Activated T-cell treated with anti-CD3 and anti-CD28 coated beads, Interleukin-2, amount 50 U/mL, for 24 hours (primary cell): ENCODE measurements at regions not wholly inside any gene's neighbourhood (a gene's known extent, or its start where the extent isn't known, plus 50 kb on each side); places are given as distances from the start of the nearest gene placed in this dataset.
"Not testable (repeated sequence)": the region's sequence is repeated elsewhere in the genome, so short reads cannot be mapped to it uniquely, and the experiment has no call there.

ENCODE experiments used
- DNase-seq: peaks from one replicate; pipeline ENCODE4 v3.0.0-alpha.2; 2020
- H3K27ac Mint-ChIP-seq: 2 replicates; pipeline ENCODE4 v1.8.0; 2020; ENCODE audit warnings: mild to moderate bottlenecking, mixed read lengths
- H3K27me3 Mint-ChIP-seq: 2 replicates; pipeline ENCODE4 v1.8.0; 2020; ENCODE audit warnings: mixed read lengths
- H3K36me3 Mint-ChIP-seq: 2 replicates; pipeline ENCODE4 v1.8.0; 2020; ENCODE audit warnings: low read depth, mixed read lengths
- H3K4me1 Mint-ChIP-seq: 2 replicates; pipeline ENCODE4 v1.8.0; 2020; ENCODE audit warnings: low read depth, mixed read lengths
- H3K4me3 Mint-ChIP-seq: 2 replicates; pipeline ENCODE4 v1.8.0; 2020; ENCODE audit warnings: mild to moderate bottlenecking, moderate library complexity, mixed read lengths
- H3K9me3 Mint-ChIP-seq: 2 replicates; pipeline ENCODE4 v1.8.0; 2020; ENCODE audit warnings: mixed read lengths

GRCh38 chr5:130536691-130537090, 628.4 kb downstream of the HINT1 start:
- DNase-seq: no peak
- no peak overlapping the region for H3K27ac Mint-ChIP-seq
- H3K9me3 Mint-ChIP-seq: no peaks in the 10 kb centered on the region
- no peaks in the 10 kb centered on the region for H3K36me3 Mint-ChIP-seq
- no peak overlapping the region for H3K4me3 Mint-ChIP-seq
- no peaks in the 10 kb centered on the region for H3K27me3 Mint-ChIP-seq
- H3K4me1 Mint-ChIP-seq: no peaks in the 10 kb centered on the region

- DNase-seq: no peak
- Mint-ChIP-seq H3K4me3 (no peak overlapping the region), H3K4me1 (no peaks in the 10 kb centered on the region), H3K9me3 (no peaks in the 10 kb centered on the region), H3K36me3 (no peaks in the 10 kb centered on the region), H3K27ac (no peak overlapping the region), H3K27me3 (no peaks in the 10 kb centered on the region)
These were observed 628.5 kb downstream of the CHSY3 start for GRCh38 chr5:130532786-130533185.

- H3K36me3 Mint-ChIP-seq: no peaks in the 10 kb centered on the region
- H3K4me3 Mint-ChIP-seq: no peak overlapping the region
- no peak overlapping the region for H3K27ac Mint-ChIP-seq
- DNase-seq: no peak
- no peaks in the 10 kb centered on the region for H3K9me3 Mint-ChIP-seq
- H3K27me3 Mint-ChIP-seq: no peaks in the 10 kb centered on the region
- H3K4me1 Mint-ChIP-seq: no peaks in the 10 kb centered on the region
These were observed 625.5 kb downstream of the CHSY3 start for GRCh38 chr5:130529511-130530485.

- Mint-ChIP-seq H3K4me3 (no peak overlapping the region), H3K27me3 (no peaks in the 10 kb centered on the region), H3K4me1 (no peaks in the 10 kb centered on the region), H3K9me3 (no peaks in the 10 kb centered on the region), H3K36me3 (no peaks in the 10 kb centered on the region), H3K27ac (no peak overlapping the region)
- no peak for DNase-seq
These were observed 624.8 kb downstream of the CHSY3 start for GRCh38 chr5:130529111-130529510.

- no peak overlapping the region for H3K27ac Mint-ChIP-seq
- H3K36me3 Mint-ChIP-seq: no peaks in the 10 kb centered on the region
- no peak for DNase-seq
- H3K27me3 Mint-ChIP-seq: no peaks in the 10 kb centered on the region
- no peaks in the 10 kb centered on the region for H3K4me1 Mint-ChIP-seq
- no peaks in the 10 kb centered on the region for H3K9me3 Mint-ChIP-seq
- H3K4me3 Mint-ChIP-seq: no peak overlapping the region
These were observed 624.2 kb downstream of the CHSY3 start for GRCh38 chr5:130528474-130528873.

GRCh38 chr5:130526708-130527107, 622.4 kb downstream of the CHSY3 start:
- H3K27ac Mint-ChIP-seq: no peak overlapping the region
- H3K36me3 Mint-ChIP-seq: no peaks in the 10 kb centered on the region
- no peak overlapping the region for H3K4me3 Mint-ChIP-seq
- DNase-seq: no peak
- H3K9me3 Mint-ChIP-seq: no peaks in the 10 kb centered on the region
- no peaks in the 10 kb centered on the region for H3K4me1 Mint-ChIP-seq
- H3K27me3 Mint-ChIP-seq: peaks cover under 1% of the 10 kb centered on the region

- no peak for DNase-seq
- H3K4me3 Mint-ChIP-seq: no peak overlapping the region
- H3K4me1 Mint-ChIP-seq: no peaks in the 10 kb centered on the region
- H3K36me3 Mint-ChIP-seq: no peaks in the 10 kb centered on the region
- H3K27ac Mint-ChIP-seq: no peak overlapping the region
- H3K9me3 Mint-ChIP-seq: peaks cover 22% of the 10 kb centered on the region
- H3K27me3 Mint-ChIP-seq: peaks cover 2% of the 10 kb centered on the region
These were observed 615.9 kb downstream of the CHSY3 start for GRCh38 chr5:130520211-130520610.

- Mint-ChIP-seq H3K9me3 (peaks cover 22% of the 10 kb centered on the region), H3K27me3 (no peaks in the 10 kb centered on the region), H3K4me1 (no peaks in the 10 kb centered on the region), H3K4me3 (no peak overlapping the region), H3K27ac (no peak overlapping the region), H3K36me3 (no peaks in the 10 kb centered on the region)
- no peak for DNase-seq
These were observed 610.9 kb downstream of the CHSY3 start for GRCh38 chr5:130514984-130515690.

GRCh38 chr5:130502702-130503101, 598.4 kb downstream of the CHSY3 start:
- Mint-ChIP-seq H3K4me1 (no peaks in the 10 kb centered on the region), H3K36me3 (no peaks in the 10 kb centered on the region), H3K4me3 (no peak overlapping the region), H3K27me3 (no peaks in the 10 kb centered on the region), H3K9me3 (no peaks in the 10 kb centered on the region), H3K27ac (no peak overlapping the region)
- DNase-seq: no peak

- H3K4me3 Mint-ChIP-seq: no peak overlapping the region
- no peaks in the 10 kb centered on the region for H3K27me3 Mint-ChIP-seq
- H3K36me3 Mint-ChIP-seq: no peaks in the 10 kb centered on the region
- no peaks in the 10 kb centered on the region for H3K4me1 Mint-ChIP-seq
- DNase-seq: no peak
- H3K9me3 Mint-ChIP-seq: no peaks in the 10 kb centered on the region
- no peak overlapping the region for H3K27ac Mint-ChIP-seq
These were observed 597.0 kb downstream of the CHSY3 start for GRCh38 chr5:130501151-130501865.

GRCh38 chr5:130500495-130500894, 596.2 kb downstream of the CHSY3 start:
- not testable (repeated sequence) for H3K36me3 Mint-ChIP-seq, DNase-seq, H3K4me3 Mint-ChIP-seq, H3K9me3 Mint-ChIP-seq, H3K4me1 Mint-ChIP-seq, H3K27me3 Mint-ChIP-seq, H3K27ac Mint-ChIP-seq

- Mint-ChIP-seq H3K27ac (no peak overlapping the region), H3K9me3 (peaks cover 2% of the 10 kb centered on the region), H3K36me3 (no peaks in the 10 kb centered on the region), H3K4me3 (no peak overlapping the region), H3K27me3 (no peaks in the 10 kb centered on the region), H3K4me1 (no peaks in the 10 kb centered on the region)
- no peak for DNase-seq
These were observed 592.0 kb downstream of the CHSY3 start for GRCh38 chr5:130496215-130496614.

- no peak for DNase-seq
- Mint-ChIP-seq H3K36me3 (no peaks in the 10 kb centered on the region), H3K4me1 (no peaks in the 10 kb centered on the region), H3K27ac (no peak overlapping the region), H3K4me3 (no peak overlapping the region), H3K9me3 (peaks cover under 1% of the 10 kb centered on the region), H3K27me3 (peaks cover 4% of the 10 kb centered on the region)
These were observed 584.0 kb downstream of the CHSY3 start for GRCh38 chr5:130488252-130488651.

GRCh38 chr5:130479045-130479804, 575.0 kb downstream of the CHSY3 start:
- H3K4me3 Mint-ChIP-seq: no peak overlapping the region
- DNase-seq: no peak
- H3K9me3 Mint-ChIP-seq: peaks cover 21% of the 10 kb centered on the region
- no peaks in the 10 kb centered on the region for H3K27me3 Mint-ChIP-seq
- no peak overlapping the region for H3K27ac Mint-ChIP-seq
- no peaks in the 10 kb centered on the region for H3K36me3 Mint-ChIP-seq
- no peaks in the 10 kb centered on the region for H3K4me1 Mint-ChIP-seq
